Heart left ventricle (tissue), 16 donors: ENCODE measurements at regions not wholly inside any gene's neighbourhood (a gene's known extent, or its start where the extent isn't known, plus 50 kb on each side); places are given as distances from the start of the nearest gene placed in this dataset.

Experiments used
- ATAC-seq, 4 donors: fragments of 200-7000 bp; cut with Tn5 transposase; one replicate each; pipeline ENCODE4 v1.9.1; 2020 to 2022; ENCODE audit warnings: moderate library complexity in 4 of 4, mild to moderate bottlenecking in 3 of 4, moderate number of reproducible peaks in 1 of 4
- DNase-seq, 5 donors: peaks; one replicate each; pipeline ENCODE4 v3.0.0-alpha.2; 2020
- H3K27ac ChIP-seq, 12 donors: fragments of 200-600 bp; sonication (generic) in 4 of 12; one replicate each; pipeline versions ENCODE4 v1.5.0 to v1.8.0; 2016 to 2022; ENCODE audit warnings: mild to moderate bottlenecking in 2 of 12
- H3K27me3 ChIP-seq, 9 donors: fragments of 200-600 bp; sonication (generic) in 2 of 9; one replicate each; pipeline versions ENCODE4 v1.5.1 to v1.8.0; 2016 to 2022; ENCODE audit warnings: mild to moderate bottlenecking in 3 of 9
- H3K36me3 ChIP-seq, 9 donors: fragments of 200-600 bp; sonication (generic) in 2 of 9; one replicate each; pipeline versions ENCODE4 v1.5.0 to v1.8.0; 2018 to 2022; ENCODE audit warnings: mild to moderate bottlenecking in 2 of 9
- H3K4me1 ChIP-seq, 12 donors: fragments of 200-600 bp; sonication (generic) in 4 of 12; one replicate each; pipeline versions ENCODE4 v1.5.0 to v1.8.0; 2016 to 2022; ENCODE audit warnings: mild to moderate bottlenecking in 3 of 12
- H3K4me3 ChIP-seq, 12 donors: fragments of 200-600 bp; sonication (generic) in 4 of 12; one replicate each; pipeline versions ENCODE4 v1.5.0 to v1.8.0; 2017 to 2022; ENCODE audit warnings: mild to moderate bottlenecking in 9 of 12, moderate library complexity in 4 of 12
- H3K9me3 ChIP-seq, 12 donors: fragments of 200-600 bp; sonication (generic) in 4 of 12; one replicate each; pipeline versions ENCODE4 v1.5.0 to v1.8.0; 2016 to 2022; ENCODE audit warnings: mild to moderate bottlenecking in 1 of 12
- CTCF ChIP-seq, 12 donors: fragments of 200-600 bp; sonication (generic) in 4 of 12; IDR thresholded peaks; one replicate each; pipeline versions ENCODE4 v1.5.0 to v1.8.0; 2018 to 2022; ENCODE audit warnings: antibody characterized with exemption in 12 of 12, mild to moderate bottlenecking in 5 of 12
- POLR2A ChIP-seq, 2 donors: fragments of 450-650 bp; IDR thresholded peaks; one replicate each; pipeline ENCODE4 v1.6.1; 2017; ENCODE audit warnings: antibody characterized with exemption in 2 of 2, mild to moderate bottlenecking in 2 of 2, moderate library complexity in 2 of 2
- WGBS, 4 donors: extraction: QIAGEN DNeasy Blood & Tissue Kit in 2 of 4; methylation state at CpG; one replicate each; pipeline versions ENCODE4 v1.1.5 to v1.1.7; 2013 to 2018; 5-methylcytosine and 5-hydroxymethylcytosine counted together
- intact Hi-C, 10 donors: fragments of 100-400 bp; cut with DNase I; formaldehyde crosslinking; loops; one replicate each; pipeline versions ENCODE4 v1.11.1 to v1.14.2; 2022
- donor health status: ischemic (EF 13 %, LVEDD 7.1; RV severe dilation, severe dysfunction).
- donor health status: healthy with polysubstance abuse.
- donor health status: DM: no; HTN: yes; CAD: no.
- donor health status: DM: no; HTN: no; CAD: no.
- donor health status: ischemic (EF 25% LVEDD 6.9; RV normal size, moderate dysfunction).
- donor health status: ischemic (EF 25% LVEDD 5.7; RV mildly dilated, moderate dysfunction).
- donor health status: healthy.
- donor health status: DM: yes; HTN: yes; CAD: no.
- donor health status: ischemic (EF 35%, LVEDD 5.7; RV mildly dilated, moderate dysfunction).
- donor health status: nonischemic (EF 11% LVEDD 7.7; RV severe dilation, severe dysfunction).
- donor health status: DM: yes; HTN: yes; CAD: no.
- donor health status: PGD.
- donor health status: ischemic (EF 29% LVEDD 5.4; RV normal size, mild dysfunction).
- donor health status: nonischemic (EF 23%, LVEDD 6.1; RV moderate dilation, normal function).

- Histone ChIP-seq H3K27me3 (no peaks in the 10 kb centered on the region), H3K4me3 (no peak overlapping the region), H3K36me3 (no peaks in the 10 kb centered on the region), H3K27ac (no peak overlapping the region), H3K4me1 (no peaks in the 10 kb centered on the region), H3K9me3 (peaks cover 0 to 11% (median 0%) of the 10 kb centered on the region in 12 donors)
- ATAC-seq (no peak), DNase-seq (no peak)
- TF ChIP-seq CTCF (IDR thresholded peaks at IDR 0.05) = no peak
- no peak for TF ChIP-seq POLR2A (IDR thresholded peaks at IDR 0.05)
- intact Hi-C loops = no loop called here
- 39 to 63% (median 55%) methylated on average over 3 of the region's 3 CpGs for WGBS, 4 donors
These were observed 184.0 kb downstream of the SYK start for GRCh38 chr9:90985631-90986030.

GRCh38 chr9:90986161-90986560 lies 184.5 kb downstream of the SYK start:
- TF ChIP-seq POLR2A (IDR thresholded peaks at IDR 0.05) (no peak), CTCF (IDR thresholded peaks at IDR 0.05) (no peak)
- peaks cover 0 to 16% (median 0%) of the 10 kb centered on the region in 12 donors for H3K9me3 ChIP-seq
- ATAC-seq (no peak), DNase-seq (no peak)
- no peaks in the 10 kb centered on the region for H3K4me1 ChIP-seq
- no peak overlapping the region for H3K27ac ChIP-seq
- 72 to 84% (median 75%) methylated on average over 3 of the region's 3 CpGs for WGBS, 4 donors
- no peaks in the 10 kb centered on the region for H3K36me3 ChIP-seq
- H3K27me3 ChIP-seq = no peaks in the 10 kb centered on the region
- intact Hi-C loops = no loop called here
- no peak overlapping the region for H3K4me3 ChIP-seq

- H3K9me3 ChIP-seq = peaks cover 0 to 23% (median 0%) of the 10 kb centered on the region in 12 donors
- H3K4me1 ChIP-seq = no peaks in the 10 kb centered on the region
- no peak overlapping the region for H3K4me3 ChIP-seq
- DNase-seq (no peak), ATAC-seq (no peak)
- no peaks in the 10 kb centered on the region for H3K36me3 ChIP-seq
- H3K27ac ChIP-seq = no peak overlapping the region
- intact Hi-C loops = no loop called here
- WGBS, 4 donors = 76 to 82% (median 80%) methylated on average over 2 of the region's 2 CpGs
- H3K27me3 ChIP-seq = no peaks in the 10 kb centered on the region
- TF ChIP-seq POLR2A (IDR thresholded peaks at IDR 0.05) = no peak
These were observed 185.9 kb downstream of the SYK start for GRCh38 chr9:90987566-90987965.

GRCh38 chr9:90988318-90988717 lies 186.7 kb downstream of the SYK start:
- ATAC-seq (no peak), DNase-seq (no peak)
- no peak for TF ChIP-seq CTCF (IDR thresholded peaks at IDR 0.05)
- H3K4me1 ChIP-seq = no peaks in the 10 kb centered on the region
- no peaks in the 10 kb centered on the region for H3K36me3 ChIP-seq
- intact Hi-C loops = no loop called here
- no peak overlapping the region for H3K4me3 ChIP-seq
- 73 to 83% (median 78%) methylated on average over 1 of the region's 1 CpG for WGBS, 4 donors
- H3K9me3 ChIP-seq = peaks cover 0 to 23% (median 0%) of the 10 kb centered on the region in 12 donors
- H3K27ac ChIP-seq = no peak overlapping the region
- no peaks in the 10 kb centered on the region for H3K27me3 ChIP-seq

GRCh38 chr9:90991953-90992352 lies 190.3 kb downstream of the SYK start:
- H3K27ac ChIP-seq = no peak overlapping the region
- WGBS, 4 donors = 31 to 80% (median 67%) methylated on average over 1 of the region's 1 CpG
- intact Hi-C loops = no loop called here
- peaks cover 0 to 28% (median 0%) of the 10 kb centered on the region in 12 donors for H3K9me3 ChIP-seq
- H3K27me3 ChIP-seq = no peaks in the 10 kb centered on the region
- DNase-seq (no peak), ATAC-seq (no peak)
- TF ChIP-seq CTCF (IDR thresholded peaks at IDR 0.05) (no peak), POLR2A (IDR thresholded peaks at IDR 0.05) (no peak)
- no peak overlapping the region for H3K4me3 ChIP-seq
- no peaks in the 10 kb centered on the region for H3K4me1 ChIP-seq
- H3K36me3 ChIP-seq = no peaks in the 10 kb centered on the region
